ENCODE measurements at regions not wholly inside any gene's neighbourhood (a gene's known extent, or its start where the extent isn't known, plus 50 kb on each side); places are given as distances from the start of the nearest gene placed in this dataset.

GRCh38 chr4:18441676-18442075 lies 420.1 kb upstream of the LCORL start:
- ATAC-seq, result no peak
- no peak for TF ChIP-seq TSHZ2 (CRISPR knock-in tag; IDR thresholded peaks at IDR 0.05)

GRCh38 chr4:18441203-18441590 lies 419.6 kb upstream of the LCORL start:
- ATAC-seq, result no peak
- TF ChIP-seq ZNF8 (CRISPR knock-in tag; IDR thresholded peaks at IDR 0.05) (no peak), CSDC2 (CRISPR knock-in tag; IDR thresholded peaks at IDR 0.05) (no peak), PPARA (CRISPR knock-in tag; IDR thresholded peaks at IDR 0.05; ENCODE audit: borderline replicate concordance) (no peak), ISL1 (CRISPR knock-in tag; IDR thresholded peaks at IDR 0.05) (no peak), RARB (CRISPR knock-in tag; IDR thresholded peaks at IDR 0.05) (no peak), ZFP3 (CRISPR knock-in tag; IDR thresholded peaks at IDR 0.05) (no peak), SNAI2 (CRISPR knock-in tag; IDR thresholded peaks at IDR 0.05) (no peak), POU6F1 (CRISPR knock-in tag; IDR thresholded peaks at IDR 0.05; ENCODE audit: borderline replicate concordance, low read depth) (no peak), TOX (CRISPR knock-in tag; IDR thresholded peaks at IDR 0.05; ENCODE audit: borderline replicate concordance) (no peak), PATZ1 (CRISPR knock-in tag; IDR thresholded peaks at IDR 0.05; ENCODE audit: borderline replicate concordance) (no peak), CSRNP3 (CRISPR knock-in tag; IDR thresholded peaks at IDR 0.05) (no peak), TCF4 (CRISPR knock-in tag; IDR thresholded peaks at IDR 0.05; ENCODE audit: borderline replicate concordance) (no peak)

GRCh38 chr4:18440527-18441202 lies 419.1 kb upstream of the LCORL start:
- no peak for ATAC-seq

GRCh38 chr4:18439311-18439710 lies 417.8 kb upstream of the LCORL start:
- ATAC-seq, result no peak
- TF ChIP-seq PPARA (CRISPR knock-in tag; IDR thresholded peaks at IDR 0.05; ENCODE audit: borderline replicate concordance), result no peak
- no peak for TF ChIP-seq TSHZ2 (CRISPR knock-in tag; IDR thresholded peaks at IDR 0.05)
- no peak for TF ChIP-seq ZNF8 (CRISPR knock-in tag; IDR thresholded peaks at IDR 0.05)
- no peak for TF ChIP-seq ZNF565 (CRISPR knock-in tag; conservative IDR thresholded peaks at IDR 0.05; ENCODE audit: low read depth)
- no peak for TF ChIP-seq ARNTL (CRISPR knock-in tag; IDR thresholded peaks at IDR 0.05; ENCODE audit: borderline replicate concordance, low read depth)
- TF ChIP-seq GLIS3 (CRISPR knock-in tag; IDR thresholded peaks at IDR 0.05), result no peak
- TF ChIP-seq ZC3H10 (CRISPR knock-in tag; IDR thresholded peaks at IDR 0.05), result no peak
- TF ChIP-seq ZFP30 (CRISPR knock-in tag; IDR thresholded peaks at IDR 0.05), result no peak
- no peak for TF ChIP-seq CSDC2 (CRISPR knock-in tag; IDR thresholded peaks at IDR 0.05)
- TF ChIP-seq PATZ1 (CRISPR knock-in tag; IDR thresholded peaks at IDR 0.05; ENCODE audit: borderline replicate concordance), result no peak
- TF ChIP-seq SNAI2 (CRISPR knock-in tag; IDR thresholded peaks at IDR 0.05), result no peak
- TF ChIP-seq TOX (CRISPR knock-in tag; IDR thresholded peaks at IDR 0.05; ENCODE audit: borderline replicate concordance), result no peak
- TF ChIP-seq ESRRG (CRISPR knock-in tag; IDR thresholded peaks at IDR 0.05), result no peak
- no peak for TF ChIP-seq CREB5 (CRISPR knock-in tag; IDR thresholded peaks at IDR 0.05; ENCODE audit: low read depth)

More at GRCh38 chr4:18440527-18441202, 419.1 kb upstream of the LCORL start:
- no peak for TF ChIP-seq ISL1 (CRISPR knock-in tag; IDR thresholded peaks at IDR 0.05)

Data from SK-N-SH treated with all-trans-retinoic acid at 6 μM for 48 hours (cell line).